K562 (cell line): ENCODE measurements at regions not wholly inside any gene's neighbourhood (a gene's known extent, or its start where the extent isn't known, plus 50 kb on each side); places are given as distances from the start of the nearest gene placed in this dataset.

ENCODE experiments used
- ATAC-seq: fragments of 200-7000 bp; cut with Tn5 transposase; 3 replicates; pipeline ENCODE4 v1.9.1; 2020; ENCODE audit warnings: moderate library complexity
- BruUV-seq: library from RNA; stranded (reverse); fragments of 400-500 nt; replicated peaks from 2 replicates; lab custom pipeline; 2021; lab: Mats Ljungman, UMichigan
- CTCF ChIA-PET: fragments of 300-600 bp; formaldehyde crosslinking; extraction: SDS; loops from one replicate; lab custom pipeline; 2021; ENCODE audit warnings: low intra/inter-chr PET ratio; lab: Yijun Ruan, JAX
- POLR2A ChIA-PET: fragments of 300-600, 350-650 bp; sonication (Branson Sonifier 250); formaldehyde crosslinking; extraction: SDS; loops from one replicate; lab custom pipeline; 2021; ENCODE audit warnings: antibody characterized with exemption, inconsistent platforms; lab: Yijun Ruan, JAX
- DNase-seq, 4 experiments: peaks; one replicate each; pipeline versions ENCODE4 v3.0.0 to v3.0.0-alpha.2; 2011 to 2018; ENCODE audit warnings: low spot score in 3 of 4, mixed read lengths in 3 of 4; ENCODE audit errors: extremely low read depth in 1 of 4
- FAIRE-seq: peaks from 2 replicates; lab custom pipeline; 2011; peaks lifted over from hg19 to GRCh38; lab: Jason Lieb, UNC
- H2AFZ ChIP-seq: 2 replicates; pipeline ENCODE4 v1.6.0; 2011; ENCODE audit warnings: low read depth, low read length, control low read depth, inconsistent platforms
- H3K27ac ChIP-seq: fragments of 200-600 bp; 3 replicates; pipeline ENCODE4 v1.8.0; 2011; ENCODE audit warnings: low read depth, mild to moderate bottlenecking, control low read depth, inconsistent platforms, low read length, moderate library complexity, mixed read lengths; ENCODE audit errors: extremely low read depth
- H3K27me3 ChIP-seq, 2 experiments: fragments of 300-600 bp in 1 of 2; 2 replicates in 1 of 2; 3 replicates in 1 of 2; pipeline versions ENCODE4 v1.6.0 to v1.8.0; 2011; ENCODE audit warnings: inconsistent platforms in 2 of 2, low read length in 2 of 2, mild to moderate bottlenecking in 1 of 2, mixed read lengths in 1 of 2, moderate library complexity in 1 of 2; ENCODE audit not compliant: control insufficient read depth in 2 of 2, insufficient read depth in 2 of 2
- H3K36me3 ChIP-seq: fragments of 300-600 bp; 3 replicates; pipeline ENCODE4 v1.8.0; 2011; ENCODE audit warnings: mild to moderate bottlenecking, low read length, inconsistent platforms; ENCODE audit not compliant: control insufficient read depth, insufficient read depth
- H3K4me1 ChIP-seq, 2 experiments: fragments of 200-600 bp in 1 of 2; replicated peaks in 1 of 2; 2 replicates in 1 of 2; 3 replicates in 1 of 2; pipeline versions ENCODE4 v1.5.1 to v1.8.0; 2011; ENCODE audit warnings: inconsistent platforms in 2 of 2, low read length in 2 of 2, mild to moderate bottlenecking in 1 of 2, mixed read lengths in 1 of 2, moderate library complexity in 1 of 2; ENCODE audit not compliant: control insufficient read depth in 2 of 2, insufficient read depth in 2 of 2
- H3K4me2 ChIP-seq: 2 replicates; pipeline ENCODE4 v1.6.1; 2011; ENCODE audit warnings: low read length, control low read depth, inconsistent platforms, mixed read lengths; ENCODE audit not compliant: insufficient read depth
- H3K4me3 ChIP-seq: fragments of 200-600 bp; sonication (generic), shearing (Covaris generic); 2 replicates; pipeline ENCODE4 v1.5.1; 2016; ENCODE audit warnings: control low read depth, inconsistent platforms
- H3K79me2 ChIP-seq: fragments of 200-600 bp; 3 replicates; pipeline ENCODE4 v1.8.0; 2011; ENCODE audit warnings: low read length, inconsistent platforms; ENCODE audit not compliant: control insufficient read depth, insufficient read depth
- H3K9ac ChIP-seq, 2 experiments: 2 replicates each; pipeline versions ENCODE4 v1.6.0 to v1.6.1; 2011; ENCODE audit warnings: low read depth in 2 of 2, low read length in 2 of 2, control low read depth in 1 of 2, inconsistent platforms in 1 of 2, mild to moderate bottlenecking in 1 of 2, mixed read lengths in 1 of 2; ENCODE audit not compliant: insufficient read depth in 1 of 2
- H3K9me1 ChIP-seq: one replicate; pipeline ENCODE4 v1.6.0; 2011; ENCODE audit warnings: inconsistent platforms, mild to moderate bottlenecking, low read length, moderate library complexity; ENCODE audit not compliant: control insufficient read depth, insufficient read depth
- H3K9me3 ChIP-seq: replicated peaks from 2 replicates; pipeline ENCODE4 v1.5.1; 2011; ENCODE audit warnings: low read depth, low read length, inconsistent platforms; ENCODE audit not compliant: control insufficient read depth, insufficient read depth
- H4K20me1 ChIP-seq: replicated peaks from 2 replicates; pipeline ENCODE4 v1.6.1; 2011; ENCODE audit warnings: low read length, inconsistent platforms, mixed read lengths; ENCODE audit not compliant: control insufficient read depth, insufficient read depth
- ARID2 ChIP-seq: fragments of 450-650 bp; IDR thresholded peaks from 2 replicates; pipeline ENCODE4 v1.6.1; 2017; ENCODE audit warnings: antibody characterized with exemption, mild to moderate bottlenecking
- DDX20 ChIP-seq: fragments of 450-650 bp; IDR thresholded peaks from 2 replicates; pipeline ENCODE4 v1.6.1; 2016; ENCODE audit warnings: missing genetic modification characterization, low read depth, mild to moderate bottlenecking, missing compliant biosample characterization, moderate library complexity
- DPF2 ChIP-seq: fragments of 450-650 bp; IDR thresholded peaks from 2 replicates; pipeline ENCODE4 v1.6.1; 2016
- GTF3C2 ChIP-seq: IDR thresholded peaks from 3 replicates; pipeline ENCODE4 v1.6.1; 2011; ENCODE audit warnings: borderline replicate concordance, mild to moderate bottlenecking, moderate library complexity; ENCODE audit not compliant: insufficient read length; ENCODE audit errors: extremely low read depth
- LCOR ChIP-seq: sonication (generic); formaldehyde crosslinking; IDR thresholded peaks from 2 replicates; pipeline ENCODE4 v1.8.0; 2022; ENCODE audit warnings: mild to moderate bottlenecking, missing genetic modification reagents
- MCM3 ChIP-seq: fragments of 450-650 bp; IDR thresholded peaks from 2 replicates; pipeline ENCODE4 v1.6.1; 2016
- RNF2 ChIP-seq: sonication (generic); IDR thresholded peaks from 2 replicates; pipeline ENCODE4 v1.6.1; 2016
- SAFB2 ChIP-seq: fragments of 200-400 bp; formaldehyde crosslinking; IDR thresholded peaks from 2 replicates; pipeline ENCODE4 v1.6.1; 2018; ENCODE audit warnings: borderline replicate concordance, low read length, low read depth, moderate library complexity; ENCODE audit not compliant: severe bottlenecking
- SREBF2 ChIP-seq: sonication (generic); formaldehyde crosslinking; IDR thresholded peaks from 2 replicates; pipeline ENCODE4 v1.4.0; 2020; ENCODE audit warnings: mild to moderate bottlenecking, missing genetic modification reagents
- SRF ChIP-seq, 2 experiments: fragments of 250-450, 450-650 bp in 1 of 2; sonication (Bioruptor Pico) in 1 of 2; sonication (generic) in 1 of 2; formaldehyde crosslinking; IDR thresholded peaks; 2 replicates each; pipeline versions ENCODE4 v1.5.0 to v1.5.1; 2020 to 2022; ENCODE audit warnings: mild to moderate bottlenecking in 1 of 2, missing genetic modification reagents in 1 of 2
- USF2 ChIP-seq: sonication (generic); formaldehyde crosslinking; IDR thresholded peaks from 2 replicates; pipeline ENCODE4 v1.5.0; 2020; ENCODE audit warnings: missing genetic modification reagents
- ZBTB17 ChIP-seq: fragments of 450-650 bp; formaldehyde crosslinking; IDR thresholded peaks from 2 replicates; pipeline ENCODE4 v1.4.0; 2020; ENCODE audit warnings: mild to moderate bottlenecking
- ZFPM2 ChIP-seq: fragments of 250-450 bp; sonication (Bioruptor Pico); IDR thresholded peaks from 2 replicates; pipeline ENCODE4 v1.5.1; 2022; ENCODE audit warnings: mild to moderate bottlenecking
- ZNF133 ChIP-seq: fragments of 250-450 bp; sonication (Bioruptor Pico); IDR thresholded peaks from 2 replicates; pipeline ENCODE4 v1.4.0; 2020; ENCODE audit warnings: mild to moderate bottlenecking
- ZNF174 ChIP-seq: fragments of 250-450 bp; sonication (Bioruptor Pico); IDR thresholded peaks from 2 replicates; pipeline ENCODE4 v1.4.0; 2020; ENCODE audit warnings: mild to moderate bottlenecking
- ZNF175 ChIP-seq: fragments of 200-800 bp; sonication (Bioruptor generic); IDR thresholded peaks from 2 replicates; pipeline ENCODE4 v1.6.1; 2016; ENCODE audit warnings: low read depth, mild to moderate bottlenecking, missing genetic modification characterization, missing compliant biosample characterization
- ZNF217 ChIP-seq: sonication (generic); formaldehyde crosslinking; IDR thresholded peaks from 2 replicates; pipeline ENCODE4 v1.8.0; 2022; ENCODE audit warnings: mild to moderate bottlenecking, missing genetic modification reagents
- WGBS: fragments of 100-300 bp; shearing (Covaris generic); methylation state at CpG from one replicate; pipeline ENCODE4 v1.1.6; 2016; ENCODE audit warnings: low coverage, mixed read lengths; ENCODE audit not compliant: insufficient coverage; ENCODE audit errors: missing lambda C conversion rate; 5-methylcytosine and 5-hydroxymethylcytosine counted together
- in situ Hi-C: fragments of 300-500 bp; cut with MboI; formaldehyde crosslinking; loops from 4 replicates; pipeline ENCODE4 v1.15.0; 2018; ENCODE audit warnings: inconsistent platforms, mixed read lengths
- intact Hi-C: fragments of 100-400 bp; cut with micrococcal nuclease; formaldehyde crosslinking; loops from 2 replicates; pipeline ENCODE4 v1.14.2; 2022
- TF ChIP-seq, protein P1 (sequence below): fragments of 250-450 bp; sonication (Bioruptor Pico); IDR thresholded peaks from 2 replicates; pipeline ENCODE4 v1.5.0; 2021
- TF ChIP-seq, protein P2 (sequence below): fragments of 450-650 bp; formaldehyde crosslinking; IDR thresholded peaks from 2 replicates; pipeline ENCODE4 v1.4.0; 2022; ENCODE audit warnings: mild to moderate bottlenecking, moderate library complexity

DNA sequence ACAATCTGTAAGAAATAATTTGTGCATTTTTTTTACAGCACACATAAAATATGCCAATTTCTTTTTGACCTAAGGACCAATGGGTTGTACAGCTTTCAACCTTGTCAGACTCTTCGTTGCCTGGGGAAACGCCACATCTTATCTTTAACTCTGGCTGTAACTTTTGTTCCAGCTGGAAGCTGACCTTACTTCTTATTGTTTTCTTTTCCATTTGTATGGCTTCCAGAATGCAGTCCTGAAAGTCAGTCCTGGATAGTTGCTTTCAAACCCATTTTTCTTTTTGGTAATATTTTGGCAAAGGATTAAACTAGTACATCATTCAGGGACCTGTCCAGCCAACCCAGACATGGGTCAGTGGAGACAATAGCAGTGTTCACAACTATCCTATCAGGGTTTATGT is 686.5 kb upstream of the CDH2 start (continued):
- TF ChIP-seq ARID2 = no peak
- TF ChIP-seq ZBTB17 = no peak
- no peak for TF ChIP-seq ZFPM2 (CRISPR knock-in tag)
- TF ChIP-seq GTF3C2 = no peak
- no peak for TF ChIP-seq RNF2
- TF ChIP-seq ZNF133 (CRISPR knock-in tag) = no peak
- no peak for TF ChIP-seq SREBF2 (CRISPR knock-in tag)

- Histone ChIP-seq H3K9ac (no peak overlapping the region), H3K4me2 (no peak overlapping the region), H3K27ac (no peak overlapping the region), H3K27me3 (no peaks in the 10 kb centered on the region), H3K79me2 (no peaks in the 10 kb centered on the region), H2AFZ (no peak overlapping the region), H3K9me1 (no peaks in the 10 kb centered on the region), H3K4me1 (no peaks in the 10 kb centered on the region), H3K9me3 (no peaks in the 10 kb centered on the region), H3K36me3 (no peaks in the 10 kb centered on the region), H3K4me3 (no peak overlapping the region), H4K20me1 (no peaks in the 10 kb centered on the region)
- intact Hi-C loops (no loop called here), in situ Hi-C loops (no loop called here)
- ChIA-PET CTCF (no interaction called here), POLR2A (no interaction called here)
- no peak for DNase-seq
- 0% methylated on average over 1 of the region's 1 CpG for WGBS
- no TSS peak for BruUV-seq
- FAIRE-seq = no peak
- no peak for ATAC-seq
- TF ChIP-seq DPF2 = no peak
- no peak for TF ChIP-seq SRF (CRISPR knock-in tag; IDR thresholded peaks at IDR 0.05)
- TF ChIP-seq SAFB2 = no peak
- TF ChIP-seq, protein P1, sequence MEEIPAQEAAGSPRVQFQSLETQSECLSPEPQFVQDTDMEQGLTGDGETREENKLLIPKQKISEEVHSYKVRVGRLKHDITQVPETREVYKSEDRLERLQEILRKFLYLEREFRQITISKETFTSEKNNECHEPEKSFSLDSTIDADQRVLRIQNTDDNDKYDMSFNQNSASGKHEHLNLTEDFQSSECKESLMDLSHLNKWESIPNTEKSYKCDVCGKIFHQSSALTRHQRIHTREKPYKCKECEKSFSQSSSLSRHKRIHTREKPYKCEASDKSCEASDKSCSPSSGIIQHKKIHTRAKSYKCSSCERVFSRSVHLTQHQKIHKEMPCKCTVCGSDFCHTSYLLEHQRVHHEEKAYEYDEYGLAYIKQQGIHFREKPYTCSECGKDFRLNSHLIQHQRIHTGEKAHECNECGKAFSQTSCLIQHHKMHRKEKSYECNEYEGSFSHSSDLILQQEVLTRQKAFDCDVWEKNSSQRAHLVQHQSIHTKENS (CRISPR knock-in tag) = no peak
- TF ChIP-seq ZNF175 (CRISPR knock-in tag) = no peak
- no peak for TF ChIP-seq DDX20 (tag)
- no peak for TF ChIP-seq USF2
- no peak for TF ChIP-seq LCOR (CRISPR knock-in tag)
- no peak for TF ChIP-seq ZNF217 (CRISPR knock-in tag)
- TF ChIP-seq ZNF174 (CRISPR knock-in tag) = no peak
- TF ChIP-seq, protein P2, sequence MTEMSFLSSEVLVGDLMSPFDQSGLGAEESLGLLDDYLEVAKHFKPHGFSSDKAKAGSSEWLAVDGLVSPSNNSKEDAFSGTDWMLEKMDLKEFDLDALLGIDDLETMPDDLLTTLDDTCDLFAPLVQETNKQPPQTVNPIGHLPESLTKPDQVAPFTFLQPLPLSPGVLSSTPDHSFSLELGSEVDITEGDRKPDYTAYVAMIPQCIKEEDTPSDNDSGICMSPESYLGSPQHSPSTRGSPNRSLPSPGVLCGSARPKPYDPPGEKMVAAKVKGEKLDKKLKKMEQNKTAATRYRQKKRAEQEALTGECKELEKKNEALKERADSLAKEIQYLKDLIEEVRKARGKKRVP = no peak
- TF ChIP-seq MCM3 = no peak
Observed at GRCh38 chr18:28858248-28858647, 681.3 kb upstream of the CDH2 start.
